ENCODE measurements at regions not wholly inside any gene's neighbourhood (a gene's known extent, or its start where the extent isn't known, plus 50 kb on each side); places are given as distances from the start of the nearest gene placed in this dataset.
A peak's percentile ranks its signal among the peaks of the same experiment; 100 is the strongest.

- Histone ChIP-seq H3K4me1 (ENCODE audit: control insufficient read depth, insufficient read depth, low read length, unreplicated experiment) (no peaks in the 10 kb centered on the region), H3K27me3 (ENCODE audit: insufficient read depth, low read length) (no peaks in the 10 kb centered on the region), H3K4me3 (ENCODE audit: low read depth, low read length) (no peak overlapping the region), H3K36me3 (ENCODE audit: insufficient read depth, low read length) (no peaks in the 10 kb centered on the region), H2AFZ (ENCODE audit: low read length, unreplicated experiment) (no peak overlapping the region), H3K79me2 (ENCODE audit: control insufficient read depth, insufficient read depth, low read length, unreplicated experiment) (no peaks in the 10 kb centered on the region), H3K27ac (ENCODE audit: low read depth, low read length) (no peak overlapping the region)
Measured at GRCh38 chr7:33754933-33755928, 150.1 kb upstream of the BMPER start.

DNA sequence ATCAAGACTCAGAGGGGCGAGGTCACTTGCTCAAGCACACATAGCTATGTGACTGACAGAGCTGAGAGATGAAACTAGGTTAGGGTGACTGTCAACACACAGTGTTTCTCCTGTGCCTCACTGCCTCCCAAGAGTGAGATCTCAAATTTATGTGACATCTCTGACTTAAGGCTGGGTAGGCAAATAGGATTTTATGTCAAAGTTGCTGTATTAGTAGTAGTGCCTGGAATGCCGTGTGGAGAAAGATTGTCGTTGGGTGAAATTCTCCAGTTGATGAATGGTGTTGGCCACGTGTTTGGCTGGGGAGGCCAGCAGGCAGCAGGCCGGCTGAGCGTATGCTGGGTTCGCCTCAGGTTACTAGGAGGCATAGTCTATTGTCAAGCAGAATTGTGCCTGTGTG is 148.3 kb upstream of the BMPER start:
- H3K4me3 ChIP-seq (ENCODE audit: low read depth, low read length): no peak overlapping the region
- H2AFZ ChIP-seq (ENCODE audit: low read length, unreplicated experiment): peak overlapping the region; percentile 62
- H3K27me3 ChIP-seq (ENCODE audit: insufficient read depth, low read length): no peaks in the 10 kb centered on the region
- no peaks in the 10 kb centered on the region for H3K79me2 ChIP-seq (ENCODE audit: control insufficient read depth, insufficient read depth, low read length, unreplicated experiment)
- no peak overlapping the region for H3K27ac ChIP-seq (ENCODE audit: low read depth, low read length)
- no peaks in the 10 kb centered on the region for H3K36me3 ChIP-seq (ENCODE audit: insufficient read depth, low read length)
- H3K4me1 ChIP-seq (ENCODE audit: control insufficient read depth, insufficient read depth, low read length, unreplicated experiment): no peaks in the 10 kb centered on the region

GRCh38 chr7:33757563-33758165 is 147.7 kb upstream of the BMPER start:
- Histone ChIP-seq H3K27me3 (ENCODE audit: insufficient read depth, low read length) (no peaks in the 10 kb centered on the region), H3K79me2 (ENCODE audit: control insufficient read depth, insufficient read depth, low read length, unreplicated experiment) (no peaks in the 10 kb centered on the region), H2AFZ (ENCODE audit: low read length, unreplicated experiment) (peak overlapping the region; percentile 62), H3K4me3 (ENCODE audit: low read depth, low read length) (no peak overlapping the region), H3K36me3 (ENCODE audit: insufficient read depth, low read length) (no peaks in the 10 kb centered on the region), H3K4me1 (ENCODE audit: control insufficient read depth, insufficient read depth, low read length, unreplicated experiment) (no peaks in the 10 kb centered on the region), H3K27ac (ENCODE audit: low read depth, low read length) (no peak overlapping the region)

GRCh38 chr7:33760146-33760545 is 145.2 kb upstream of the BMPER start:
- no peak overlapping the region for H3K27ac ChIP-seq (ENCODE audit: low read depth, low read length)
- no peak overlapping the region for H2AFZ ChIP-seq (ENCODE audit: low read length, unreplicated experiment)
- H3K4me1 ChIP-seq (ENCODE audit: control insufficient read depth, insufficient read depth, low read length, unreplicated experiment): peaks cover 12% of the 10 kb centered on the region
- H3K79me2 ChIP-seq (ENCODE audit: control insufficient read depth, insufficient read depth, low read length, unreplicated experiment): no peaks in the 10 kb centered on the region
- no peaks in the 10 kb centered on the region for H3K36me3 ChIP-seq (ENCODE audit: insufficient read depth, low read length)
- no peak overlapping the region for H3K4me3 ChIP-seq (ENCODE audit: low read depth, low read length)
- no peaks in the 10 kb centered on the region for H3K27me3 ChIP-seq (ENCODE audit: insufficient read depth, low read length)

GRCh38 chr7:33760834-33761233 is 144.5 kb upstream of the BMPER start:
- H3K27me3 ChIP-seq (ENCODE audit: insufficient read depth, low read length): no peaks in the 10 kb centered on the region

GRCh38 chr7:33761449-33762080 is 143.8 kb upstream of the BMPER start:
- no peaks in the 10 kb centered on the region for H3K79me2 ChIP-seq (ENCODE audit: control insufficient read depth, insufficient read depth, low read length, unreplicated experiment)
- H3K4me1 ChIP-seq (ENCODE audit: control insufficient read depth, insufficient read depth, low read length, unreplicated experiment): peaks cover 25% of the 10 kb centered on the region
- H3K27ac ChIP-seq (ENCODE audit: low read depth, low read length): no peak overlapping the region
- no peaks in the 10 kb centered on the region for H3K27me3 ChIP-seq (ENCODE audit: insufficient read depth, low read length)
- H2AFZ ChIP-seq (ENCODE audit: low read length, unreplicated experiment): no peak overlapping the region
- no peaks in the 10 kb centered on the region for H3K36me3 ChIP-seq (ENCODE audit: insufficient read depth, low read length)
- no peak overlapping the region for H3K4me3 ChIP-seq (ENCODE audit: low read depth, low read length)

More at GRCh38 chr7:33760834-33761233, 144.5 kb upstream of the BMPER start:
- Histone ChIP-seq H3K79me2 (ENCODE audit: control insufficient read depth, insufficient read depth, low read length, unreplicated experiment) (no peaks in the 10 kb centered on the region), H3K27ac (ENCODE audit: low read depth, low read length) (no peak overlapping the region), H3K36me3 (ENCODE audit: insufficient read depth, low read length) (no peaks in the 10 kb centered on the region), H3K4me1 (ENCODE audit: control insufficient read depth, insufficient read depth, low read length, unreplicated experiment) (peaks cover 17% of the 10 kb centered on the region), H2AFZ (ENCODE audit: low read length, unreplicated experiment) (no peak overlapping the region), H3K4me3 (ENCODE audit: low read depth, low read length) (no peak overlapping the region)

GRCh38 chr7:33762151-33762910 is 143.0 kb upstream of the BMPER start:
- no peak overlapping the region for H2AFZ ChIP-seq (ENCODE audit: low read length, unreplicated experiment)
- H3K27ac ChIP-seq (ENCODE audit: low read depth, low read length): no peak overlapping the region
- peaks cover 28% of the 10 kb centered on the region for H3K4me1 ChIP-seq (ENCODE audit: control insufficient read depth, insufficient read depth, low read length, unreplicated experiment)
- no peaks in the 10 kb centered on the region for H3K36me3 ChIP-seq (ENCODE audit: insufficient read depth, low read length)
- no peak overlapping the region for H3K4me3 ChIP-seq (ENCODE audit: low read depth, low read length)
- H3K27me3 ChIP-seq (ENCODE audit: insufficient read depth, low read length): no peaks in the 10 kb centered on the region
- H3K79me2 ChIP-seq (ENCODE audit: control insufficient read depth, insufficient read depth, low read length, unreplicated experiment): no peaks in the 10 kb centered on the region

- H3K27me3 ChIP-seq (ENCODE audit: insufficient read depth, low read length): no peaks in the 10 kb centered on the region
- H3K79me2 ChIP-seq (ENCODE audit: control insufficient read depth, insufficient read depth, low read length, unreplicated experiment): no peaks in the 10 kb centered on the region
- peaks cover 28% of the 10 kb centered on the region for H3K4me1 ChIP-seq (ENCODE audit: control insufficient read depth, insufficient read depth, low read length, unreplicated experiment)
- H3K27ac ChIP-seq (ENCODE audit: low read depth, low read length): peak overlapping the region; percentile 90
- no peaks in the 10 kb centered on the region for H3K36me3 ChIP-seq (ENCODE audit: insufficient read depth, low read length)
- no peak overlapping the region for H2AFZ ChIP-seq (ENCODE audit: low read length, unreplicated experiment)
- no peak overlapping the region for H3K4me3 ChIP-seq (ENCODE audit: low read depth, low read length)
Measured at GRCh38 chr7:33762911-33763306, 142.4 kb upstream of the BMPER start.

DNA sequence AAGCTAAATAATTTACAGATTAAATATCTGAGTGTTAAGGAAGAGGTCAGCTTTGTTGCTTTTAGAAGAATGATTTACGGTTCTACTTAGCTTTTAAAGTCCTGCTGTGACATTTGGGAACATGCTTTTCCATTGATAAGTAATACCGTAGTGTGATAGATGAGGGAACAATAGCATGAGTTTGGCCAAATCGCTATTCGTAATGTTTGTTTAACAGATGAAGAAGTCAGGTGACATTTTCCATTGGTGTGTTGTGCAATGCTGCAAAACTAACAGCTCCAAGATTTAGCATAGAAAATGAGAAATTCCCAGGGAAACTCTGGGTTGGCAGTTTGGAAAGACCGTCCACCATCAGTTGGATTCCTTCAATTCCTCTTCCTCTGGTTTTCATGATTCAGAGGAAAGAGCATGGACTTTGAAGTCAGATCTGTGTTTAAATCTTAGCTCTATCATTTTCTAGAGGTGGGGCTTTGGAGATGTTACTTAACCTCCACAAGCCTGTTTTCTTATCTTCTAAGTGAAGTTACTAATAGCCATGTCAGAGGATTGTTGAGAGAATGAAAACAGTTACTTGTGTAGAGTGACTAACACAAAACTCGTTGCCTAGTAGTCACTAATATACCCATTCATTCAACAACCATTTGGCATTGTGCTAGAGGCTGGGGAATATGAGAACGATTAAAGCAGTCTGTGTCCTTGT is 140.4 kb upstream of the BMPER start:
- no peaks in the 10 kb centered on the region for H3K79me2 ChIP-seq (ENCODE audit: control insufficient read depth, insufficient read depth, low read length, unreplicated experiment)
- no peak overlapping the region for H2AFZ ChIP-seq (ENCODE audit: low read length, unreplicated experiment)
- peak overlapping the region; percentile 90 for H3K27ac ChIP-seq (ENCODE audit: low read depth, low read length)
- peak overlapping the region; percentile 47 for H3K4me3 ChIP-seq (ENCODE audit: low read depth, low read length)
- H3K27me3 ChIP-seq (ENCODE audit: insufficient read depth, low read length): no peaks in the 10 kb centered on the region
- H3K4me1 ChIP-seq (ENCODE audit: control insufficient read depth, insufficient read depth, low read length, unreplicated experiment): peaks cover 28% of the 10 kb centered on the region
- no peaks in the 10 kb centered on the region for H3K36me3 ChIP-seq (ENCODE audit: insufficient read depth, low read length)

DNA sequence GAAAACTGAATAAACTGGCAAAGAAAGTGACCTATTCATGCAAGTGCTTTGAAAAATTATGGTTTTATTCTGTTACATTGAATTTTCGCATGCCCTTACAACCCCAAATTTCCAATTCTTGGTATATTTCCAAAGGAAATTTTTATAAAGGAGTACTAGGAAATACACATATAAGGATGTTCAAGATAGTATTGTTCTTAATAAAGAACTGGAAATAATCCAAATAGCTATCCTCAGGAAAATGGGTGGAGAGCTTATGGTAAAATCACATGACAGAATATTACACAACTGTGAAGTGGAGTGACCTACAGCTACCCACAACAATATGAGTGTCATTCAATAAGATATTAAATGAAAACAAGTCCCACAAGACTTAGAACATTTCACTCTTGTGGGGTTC is 138.9 kb upstream of the BMPER start:
- H3K79me2 ChIP-seq (ENCODE audit: control insufficient read depth, insufficient read depth, low read length, unreplicated experiment): no peaks in the 10 kb centered on the region
- H3K4me1 ChIP-seq (ENCODE audit: control insufficient read depth, insufficient read depth, low read length, unreplicated experiment): peaks cover 32% of the 10 kb centered on the region
- H3K4me3 ChIP-seq (ENCODE audit: low read depth, low read length): no peak overlapping the region
- H2AFZ ChIP-seq (ENCODE audit: low read length, unreplicated experiment): no peak overlapping the region
- H3K27ac ChIP-seq (ENCODE audit: low read depth, low read length): peak overlapping the region; percentile 90
- no peaks in the 10 kb centered on the region for H3K27me3 ChIP-seq (ENCODE audit: insufficient read depth, low read length)
- no peaks in the 10 kb centered on the region for H3K36me3 ChIP-seq (ENCODE audit: insufficient read depth, low read length)
